CD4-positive, alpha-beta memory T cell (primary cell): ENCODE measurements at regions not wholly inside any gene's neighbourhood (a gene's known extent, or its start where the extent isn't known, plus 50 kb on each side); places are given as distances from the start of the nearest gene placed in this dataset.
"Not testable (repeated sequence)": the region's sequence is repeated elsewhere in the genome, so short reads cannot be mapped to it uniquely, and the experiment has no call there.

Experiments
- CTCF ChIA-PET: fragments of 350-600 bp; sonication (Branson Sonifier 250); formaldehyde crosslinking; loops from one replicate; lab custom pipeline; 2021; ENCODE audit warnings: inconsistent platforms; ENCODE audit not compliant: partially characterized antibody; lab: Charles Lee
- POLR2A ChIA-PET: fragments of 350-600 bp; sonication (Branson Sonifier 250); formaldehyde crosslinking; loops from one replicate; lab custom pipeline; 2021; ENCODE audit not compliant: partially characterized antibody; lab: Charles Lee
- DNase-seq, 5 donors: peaks; one replicate each; pipeline versions ENCODE4 v3.0.0 to v3.0.0-alpha.2; 2020 to 2022; ENCODE audit warnings: mixed read lengths in 1 of 5
- H3K27ac ChIP-seq: one replicate; pipeline ENCODE4 v1.7.0; 2013; ENCODE audit warnings: low read depth, low read length
- H3K27me3 ChIP-seq: 2 replicates; pipeline ENCODE4 v1.7.0; 2013; ENCODE audit warnings: mild to moderate bottlenecking, low read length, moderate library complexity; ENCODE audit not compliant: insufficient read depth
- H3K36me3 ChIP-seq: 2 replicates; pipeline ENCODE4 v1.7.0; 2013; ENCODE audit warnings: mild to moderate bottlenecking, low read length, moderate library complexity; ENCODE audit not compliant: insufficient read depth
- H3K4me1 ChIP-seq: 2 replicates; pipeline ENCODE4 v1.7.0; 2013; ENCODE audit warnings: mild to moderate bottlenecking, low read length, moderate library complexity; ENCODE audit not compliant: insufficient read depth
- H3K4me3 ChIP-seq, 2 donors: one replicate each; pipeline ENCODE4 v1.7.0; 2013; ENCODE audit warnings: low read length in 2 of 2, mild to moderate bottlenecking in 1 of 2
- H3K9me3 ChIP-seq, 2 donors: one replicate each; pipeline ENCODE4 v1.7.0; 2013; ENCODE audit warnings: low read length in 2 of 2, control low read depth in 1 of 2; ENCODE audit not compliant: control insufficient read depth in 1 of 2
- H3K27ac Mint-ChIP-seq, 7 donors: one replicate each; pipeline ENCODE4 v1.8.0; 2020 to 2021; ENCODE audit warnings: mixed read lengths in 7 of 7, mild to moderate bottlenecking in 6 of 7, inconsistent platforms in 3 of 7, moderate library complexity in 3 of 7
- H3K27me3 Mint-ChIP-seq, 2 donors: one replicate each; pipeline ENCODE4 v1.8.0; 2020 to 2021; ENCODE audit warnings: mixed read lengths in 2 of 2
- H3K36me3 Mint-ChIP-seq, 2 donors: one replicate each; pipeline ENCODE4 v1.8.0; 2020 to 2021; ENCODE audit warnings: mixed read lengths in 2 of 2, inconsistent platforms in 1 of 2, mild to moderate bottlenecking in 1 of 2
- H3K4me1 Mint-ChIP-seq, 4 donors: one replicate each; pipeline ENCODE4 v1.8.0; 2020 to 2021; ENCODE audit warnings: mixed read lengths in 4 of 4, mild to moderate bottlenecking in 1 of 4
- H3K4me3 Mint-ChIP-seq, 8 donors: one replicate each; pipeline ENCODE4 v1.8.0; 2020 to 2021; ENCODE audit warnings: mixed read lengths in 8 of 8, mild to moderate bottlenecking in 7 of 8, moderate library complexity in 6 of 8, inconsistent platforms in 3 of 8
- H3K9me3 Mint-ChIP-seq, 8 donors: one replicate each; pipeline ENCODE4 v1.8.0; 2020 to 2021; ENCODE audit warnings: mixed read lengths in 8 of 8, mild to moderate bottlenecking in 5 of 8, inconsistent platforms in 3 of 8, moderate library complexity in 1 of 8
- intact Hi-C: fragments of 100-400 bp; cut with micrococcal nuclease; formaldehyde crosslinking; loops from one replicate; pipeline ENCODE4 v1.15.1; 2023

DNA sequence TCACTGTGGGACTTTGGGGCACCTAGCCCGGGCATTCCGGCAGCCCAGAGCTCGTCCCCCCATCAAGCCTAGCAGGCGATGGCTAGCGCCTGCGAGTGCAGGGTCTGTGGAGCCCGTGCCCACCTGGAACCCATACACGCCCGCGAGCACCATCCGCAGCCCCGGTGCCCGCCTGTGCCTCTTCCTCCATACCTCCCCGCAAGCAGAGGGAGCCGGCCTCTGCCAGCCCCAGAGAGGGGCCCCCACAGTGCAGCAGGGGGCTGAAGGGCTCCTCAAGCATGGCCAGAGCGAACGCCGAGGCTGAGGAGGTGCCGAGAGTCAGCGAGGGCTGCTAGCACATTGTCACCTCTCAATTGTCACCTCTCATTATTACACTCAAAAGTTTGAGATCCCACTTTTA, 167.8 kb upstream of the EPHA6 start:
- H3K27ac Mint-ChIP-seq: no peak overlapping the region
- no peak overlapping the region for H3K4me3 Mint-ChIP-seq
- Histone ChIP-seq H3K4me3 (no peak overlapping the region), H3K36me3 (no peaks in the 10 kb centered on the region), H3K27ac (no peak overlapping the region), H3K4me1 (no peaks in the 10 kb centered on the region), H3K9me3 (no peaks in the 10 kb centered on the region), H3K27me3 (no peaks in the 10 kb centered on the region)
- ChIA-PET POLR2A (no interaction called here), CTCF (no interaction called here)
- peaks cover 0 to 9% (median 0%) of the 10 kb centered on the region in 8 donors for H3K9me3 Mint-ChIP-seq
- DNase-seq: no peak
- no peaks in the 10 kb centered on the region for H3K36me3 Mint-ChIP-seq
- intact Hi-C loops: no loop called here
- H3K27me3 Mint-ChIP-seq: no peaks in the 10 kb centered on the region
- H3K4me1 Mint-ChIP-seq: no peaks in the 10 kb centered on the region

DNA sequence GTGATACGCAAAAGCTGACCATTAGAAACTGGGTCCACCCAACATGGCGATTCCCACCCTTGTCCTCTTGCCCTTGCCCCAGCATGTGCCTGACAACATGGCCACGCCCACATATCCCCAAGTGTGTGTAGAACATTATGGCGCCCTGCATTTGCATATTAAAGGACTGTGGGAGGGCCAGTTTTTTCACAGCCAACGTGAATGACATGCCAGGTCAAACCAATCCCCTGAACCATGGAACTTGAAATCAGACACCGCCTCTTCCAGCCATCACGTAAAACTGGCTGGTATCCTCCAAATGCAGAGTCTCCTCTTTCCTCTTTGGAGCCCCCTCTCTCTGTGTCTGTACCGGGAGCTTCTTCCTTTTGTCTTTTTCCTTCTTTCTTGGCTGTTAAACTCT, 156.7 kb upstream of the EPHA6 start:
- Histone ChIP-seq H3K27ac (no peak overlapping the region), H3K27me3 (no peaks in the 10 kb centered on the region), H3K9me3 (no peaks in the 10 kb centered on the region), H3K36me3 (no peaks in the 10 kb centered on the region), H3K4me3 (no peak overlapping the region), H3K4me1 (no peaks in the 10 kb centered on the region)
- intact Hi-C loops: no loop called here
- no peak overlapping the region for H3K27ac Mint-ChIP-seq
- no peaks in the 10 kb centered on the region for H3K36me3 Mint-ChIP-seq
- peaks cover 0 to 7% (median 3%) of the 10 kb centered on the region in 8 donors for H3K9me3 Mint-ChIP-seq
- H3K4me3 Mint-ChIP-seq: no peak overlapping the region
- DNase-seq: no peak
- ChIA-PET POLR2A (no interaction called here), CTCF (no interaction called here)
- no peaks in the 10 kb centered on the region for H3K4me1 Mint-ChIP-seq
- H3K27me3 Mint-ChIP-seq: no peaks in the 10 kb centered on the region

DNA sequence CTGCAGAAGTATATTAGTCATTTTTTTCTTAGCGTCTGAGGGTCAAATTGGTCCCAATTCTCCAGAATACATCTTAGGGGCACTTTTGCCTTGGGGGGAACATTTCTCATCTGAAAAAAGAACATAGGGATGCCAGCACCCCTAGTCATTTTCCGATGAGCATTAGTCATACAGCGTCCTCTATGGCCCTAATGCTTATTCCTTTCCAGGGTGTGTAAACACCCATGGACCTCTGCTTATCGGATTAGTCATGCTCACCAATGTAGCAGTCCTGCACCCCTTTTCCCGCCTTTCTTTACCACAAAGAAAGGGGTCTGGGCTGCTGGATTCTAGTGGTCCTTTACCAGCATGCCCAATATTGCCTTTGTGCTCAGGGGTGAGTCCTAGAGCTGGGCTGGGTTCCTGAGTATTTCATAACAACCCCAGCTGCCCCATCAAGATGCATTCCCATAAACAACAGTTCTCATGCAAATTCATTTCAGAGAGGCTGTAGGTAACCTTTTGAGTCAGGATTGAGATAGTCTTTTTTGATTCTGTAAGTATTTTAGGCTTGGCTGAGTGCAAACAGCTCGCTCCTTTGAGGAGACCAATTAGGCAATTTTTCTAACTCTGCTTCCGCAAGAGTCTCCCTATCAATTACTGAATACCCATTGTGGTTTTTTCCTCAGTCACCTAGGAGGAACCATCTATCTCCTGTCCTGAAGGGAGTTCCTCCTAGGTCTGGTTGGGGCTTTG, 142.4 kb upstream of the EPHA6 start:
- POLR2A ChIA-PET, H3K36me3 ChIP-seq, H3K4me1 ChIP-seq, CTCF ChIA-PET, H3K36me3 Mint-ChIP-seq, DNase-seq, H3K27me3 Mint-ChIP-seq, H3K27ac ChIP-seq, H3K4me3 ChIP-seq, intact Hi-C loops, H3K27ac Mint-ChIP-seq, H3K9me3 ChIP-seq, H3K4me1 Mint-ChIP-seq, H3K27me3 ChIP-seq, H3K4me3 Mint-ChIP-seq: not testable (repeated sequence)
- H3K9me3 Mint-ChIP-seq: peaks cover 1 to 14% (median 8%) of the 10 kb centered on the region in 8 donors

DNA sequence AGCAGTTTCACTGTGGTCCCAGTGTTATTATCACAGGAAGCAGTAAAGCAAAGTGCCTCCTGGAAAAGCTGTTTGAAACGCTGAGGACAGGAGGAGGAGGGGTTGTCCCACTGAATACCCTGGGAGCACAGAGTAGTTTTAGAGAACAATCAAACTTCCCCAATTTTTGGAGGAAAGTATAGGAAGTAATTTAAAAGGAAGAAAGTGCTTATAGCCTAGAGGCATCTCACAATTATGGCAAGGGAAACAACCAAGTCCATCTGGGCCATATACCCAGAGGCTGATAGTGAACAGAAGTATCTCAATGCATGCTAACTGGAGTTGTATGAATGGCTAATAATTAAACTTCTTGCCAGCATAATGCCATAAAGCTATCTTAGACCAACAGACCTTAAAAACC, 137.2 kb upstream of the EPHA6 start:
- no peaks in the 10 kb centered on the region for H3K36me3 ChIP-seq
- no peak overlapping the region for H3K4me3 ChIP-seq
- CTCF ChIA-PET: no interaction called here
- peaks cover 2 to 8% (median 4%) of the 10 kb centered on the region in 8 donors for H3K9me3 Mint-ChIP-seq
- no peak overlapping the region for H3K4me3 Mint-ChIP-seq
- no peaks in the 10 kb centered on the region for H3K9me3 ChIP-seq
- H3K27ac ChIP-seq: no peak overlapping the region
- H3K4me1 Mint-ChIP-seq: no peaks in the 10 kb centered on the region
- intact Hi-C loops: no loop called here
- H3K27ac Mint-ChIP-seq: no peak overlapping the region
- POLR2A ChIA-PET: no interaction called here
- DNase-seq: no peak
- no peaks in the 10 kb centered on the region for H3K36me3 Mint-ChIP-seq
- H3K4me1 ChIP-seq: no peaks in the 10 kb centered on the region
- H3K27me3 ChIP-seq: no peaks in the 10 kb centered on the region
- H3K27me3 Mint-ChIP-seq: no peaks in the 10 kb centered on the region

DNA sequence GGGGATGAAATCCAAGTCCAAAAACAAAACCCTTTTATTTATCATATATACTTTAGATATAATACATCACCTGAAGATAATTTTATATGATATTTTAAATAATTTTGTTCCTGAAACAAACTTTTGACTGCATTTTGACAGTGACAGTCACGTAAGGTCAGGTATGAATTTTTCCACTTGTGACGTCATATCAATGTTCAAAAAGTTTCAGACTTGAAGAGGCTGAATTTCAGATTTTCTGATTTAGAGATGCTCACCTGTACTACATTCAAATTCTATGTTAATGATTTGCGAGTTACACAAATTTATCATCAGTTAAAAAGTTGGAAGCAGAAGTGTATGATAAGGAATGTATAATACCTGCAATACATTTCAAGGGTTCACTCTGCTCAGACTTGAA, 136.1 kb upstream of the EPHA6 start:
- intact Hi-C loops: no loop called here
- Mint-ChIP-seq H3K4me1 (no peaks in the 10 kb centered on the region), H3K27ac (no peak overlapping the region), H3K36me3 (no peaks in the 10 kb centered on the region), H3K4me3 (no peak overlapping the region), H3K27me3 (no peaks in the 10 kb centered on the region), H3K9me3 (peaks cover 2 to 8% (median 4%) of the 10 kb centered on the region in 8 donors)
- no peak overlapping the region for H3K4me3 ChIP-seq
- H3K36me3 ChIP-seq: no peaks in the 10 kb centered on the region
- DNase-seq: no peak
- H3K27ac ChIP-seq: no peak overlapping the region
- ChIA-PET CTCF (no interaction called here), POLR2A (no interaction called here)
- no peaks in the 10 kb centered on the region for H3K9me3 ChIP-seq
- no peaks in the 10 kb centered on the region for H3K4me1 ChIP-seq
- H3K27me3 ChIP-seq: no peaks in the 10 kb centered on the region

DNA sequence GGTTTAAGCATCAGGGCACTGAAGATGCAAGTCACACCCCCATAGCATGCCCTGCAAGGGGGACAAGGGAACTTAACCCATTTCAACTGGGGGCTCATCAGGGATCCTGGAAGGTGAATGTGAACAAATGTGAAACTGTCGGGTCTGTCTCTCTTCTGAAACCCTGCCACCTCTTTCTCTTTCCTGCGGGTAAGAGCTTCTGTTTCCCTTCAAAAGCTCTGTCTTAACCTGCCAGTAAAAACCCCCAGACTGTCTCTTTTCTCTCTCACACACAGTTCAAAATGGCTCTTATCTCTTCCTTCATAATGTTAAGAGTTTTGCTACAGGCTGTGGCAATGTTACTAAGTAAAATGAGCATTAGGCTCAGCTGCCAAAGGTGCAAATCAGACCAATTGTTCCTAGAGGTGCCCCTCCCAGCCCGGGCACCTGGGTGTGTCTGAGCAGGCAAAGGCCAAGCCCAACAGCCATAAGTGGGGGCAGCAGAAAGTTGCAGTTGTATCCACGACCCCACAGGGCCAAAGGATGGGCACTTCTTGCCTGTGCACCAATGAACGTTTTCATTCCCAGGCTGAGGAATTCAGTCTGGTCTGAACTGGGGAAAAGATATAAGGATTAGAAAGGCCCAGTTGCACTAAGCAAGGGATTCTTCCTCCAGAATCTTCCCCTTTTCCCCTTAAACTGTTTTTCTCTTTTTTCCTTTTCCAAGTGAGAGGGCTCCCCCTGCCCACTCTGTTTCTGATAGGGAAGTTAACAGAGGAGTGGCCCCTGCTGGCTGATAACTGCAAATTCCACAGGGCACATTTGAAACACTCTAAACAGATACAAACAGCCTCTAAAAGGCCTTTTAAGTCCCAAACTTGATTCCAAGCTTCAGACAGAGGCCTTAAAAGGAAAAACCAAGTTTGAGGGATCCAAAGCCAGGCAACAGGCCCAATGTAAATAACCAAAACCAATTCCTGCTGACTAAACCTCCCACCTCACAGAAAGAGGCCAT, 113.8 kb upstream of the EPHA6 start:
- no peaks in the 10 kb centered on the region for H3K36me3 Mint-ChIP-seq
- no peaks in the 10 kb centered on the region for H3K4me1 Mint-ChIP-seq
- H3K4me1 ChIP-seq: no peaks in the 10 kb centered on the region
- no peaks in the 10 kb centered on the region for H3K36me3 ChIP-seq
- H3K9me3 ChIP-seq: no peaks in the 10 kb centered on the region
- H3K27ac Mint-ChIP-seq: no peak overlapping the region
- peaks cover 0 to 23% (median 16%) of the 10 kb centered on the region in 8 donors for H3K9me3 Mint-ChIP-seq
- no peak overlapping the region for H3K4me3 Mint-ChIP-seq
- H3K27me3 ChIP-seq: no peaks in the 10 kb centered on the region
- ChIA-PET CTCF (no interaction called here), POLR2A (no interaction called here)
- H3K27ac ChIP-seq: no peak overlapping the region
- H3K27me3 Mint-ChIP-seq: peaks cover 0 to 1% of the 10 kb centered on the region in 2 donors
- intact Hi-C loops: no loop called here
- DNase-seq: no peak
- H3K4me3 ChIP-seq: no peak overlapping the region

DNA sequence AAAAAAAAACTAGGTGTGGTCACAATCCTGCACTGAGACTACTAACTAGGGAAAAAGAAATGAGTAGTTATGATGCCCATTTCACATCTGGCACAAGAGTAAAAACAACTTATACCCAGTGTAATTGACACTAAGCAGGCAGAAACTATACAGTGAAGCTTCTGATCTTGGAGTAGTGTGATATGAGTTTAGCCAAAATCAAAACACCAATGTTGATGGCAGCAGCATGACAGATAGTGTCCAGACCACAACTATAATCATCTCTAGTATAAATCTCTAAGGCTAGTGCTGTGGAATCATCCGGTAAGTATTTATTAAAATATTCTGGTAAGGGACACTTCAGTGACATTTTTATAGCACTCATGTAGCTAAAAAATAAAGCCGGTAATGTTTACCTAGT, 108.5 kb upstream of the EPHA6 start:
- CTCF ChIA-PET: no interaction called here

More for the DNA sequence above, 108.5 kb upstream of the EPHA6 start:
- H3K4me3 Mint-ChIP-seq: no peak overlapping the region
- no peaks in the 10 kb centered on the region for H3K4me1 Mint-ChIP-seq
- POLR2A ChIA-PET: no interaction called here
- H3K36me3 Mint-ChIP-seq: no peaks in the 10 kb centered on the region
- intact Hi-C loops: no loop called here
- no peaks in the 10 kb centered on the region for H3K27me3 Mint-ChIP-seq
- H3K27me3 ChIP-seq: no peaks in the 10 kb centered on the region
- H3K27ac ChIP-seq: no peak overlapping the region
- H3K27ac Mint-ChIP-seq: no peak overlapping the region
- H3K4me3 ChIP-seq: no peak overlapping the region
- H3K4me1 ChIP-seq: no peaks in the 10 kb centered on the region
- no peak for DNase-seq
- no peaks in the 10 kb centered on the region for H3K36me3 ChIP-seq
- no peaks in the 10 kb centered on the region for H3K9me3 ChIP-seq
- peaks cover 0 to 14% (median 6%) of the 10 kb centered on the region in 8 donors for H3K9me3 Mint-ChIP-seq
